Ovary (tissue), 7 donors: ENCODE measurements at regions not wholly inside any gene's neighbourhood (a gene's known extent, or its start where the extent isn't known, plus 50 kb on each side); places are given as distances from the start of the nearest gene placed in this dataset.

ENCODE experiments used
- DNase-seq, 5 donors: peaks; one replicate each; pipeline ENCODE4 v3.0.0-alpha.2; 2019 to 2020
- H3K27ac ChIP-seq, 2 donors: fragments of 200-600 bp; one replicate each; pipeline versions ENCODE4 v1.5.1 to v1.8.0; 2019 to 2022
- H3K27me3 ChIP-seq: fragments of 200-600 bp; one replicate; pipeline ENCODE4 v1.8.0; 2022
- H3K36me3 ChIP-seq: fragments of 200-600 bp; sonication (generic); one replicate; pipeline ENCODE4 v1.5.1; 2019
- H3K4me1 ChIP-seq: one replicate; pipeline ENCODE4 v1.8.1; 2013; ENCODE audit warnings: mild to moderate bottlenecking, moderate library complexity; ENCODE audit not compliant: insufficient read depth
- H3K4me3 ChIP-seq: fragments of 200-600 bp; sonication (generic); one replicate; pipeline ENCODE4 v1.5.1; 2017
- H3K9me3 ChIP-seq, 2 donors: fragments of 200-600 bp in 1 of 2; sonication (generic) in 1 of 2; one replicate each; pipeline versions ENCODE4 v1.5.1 to v1.8.1; 2013 to 2019; ENCODE audit warnings: mild to moderate bottlenecking in 1 of 2, moderate library complexity in 1 of 2
- CTCF ChIP-seq, 3 donors: fragments of 450-650 bp in 2 of 3; fragments of 200-600 bp in 1 of 3; IDR thresholded peaks; one replicate each; pipeline versions ENCODE4 v1.5.1 to v1.8.0; 2016 to 2022; ENCODE audit warnings: antibody characterized with exemption in 3 of 3, mild to moderate bottlenecking in 1 of 3
- EP300 ChIP-seq: sonication (generic); formaldehyde crosslinking; IDR thresholded peaks from one replicate; pipeline ENCODE4 v1.6.1; 2017; ENCODE audit warnings: antibody characterized with exemption
- POLR2A ChIP-seq: fragments of 450-650 bp; IDR thresholded peaks from one replicate; pipeline ENCODE4 v1.6.1; 2017; ENCODE audit warnings: antibody characterized with exemption, mild to moderate bottlenecking, moderate library complexity
- WGBS, 3 donors: extraction: QIAGEN DNeasy Blood & Tissue Kit in 1 of 3; methylation state at CpG; one replicate each; pipeline versions ENCODE4 v1.1.5 to v1.1.7; 2013 to 2017; 5-methylcytosine and 5-hydroxymethylcytosine counted together
- intact Hi-C, 4 donors: fragments of 100-400 bp; cut with DNase I; formaldehyde crosslinking; loops; one replicate each; pipeline versions ENCODE4 v1.11.0 to v1.15.1; 2022 to 2023
- donor health status: DM: no; HTN: no; CAD: no; lungs with moderate emphysema.
- donor health status: DM: no; HTN: no; CAD: no.
- donor health status: Bipolar disorder and iron deficiency.
- donor health status: DM: no; HTN: no; CAD: no.
- donor health status: DM: yes; HTN: yes; CAD: no.

- TF ChIP-seq EP300, result no peak
- TF ChIP-seq CTCF (IDR thresholded peaks at IDR 0.05), result no peak
- no peak for TF ChIP-seq POLR2A
- Histone ChIP-seq H3K4me3 (no peak overlapping the region), H3K9me3 (no peaks in the 10 kb centered on the region), H3K27ac (no peak overlapping the region), H3K4me1 (no peaks in the 10 kb centered on the region), H3K36me3 (no peaks in the 10 kb centered on the region), H3K27me3 (no peaks in the 10 kb centered on the region)
- WGBS, 3 donors, result 76 to 78% (median 77%) methylated on average over 3 of the region's 3 CpGs
- intact Hi-C loops, result no loop called here
- DNase-seq, result no peak
Measured at GRCh38 chr1:80036690-80037432, 1030.3 kb upstream of the ADGRL4 start.

GRCh38 chr1:80023358-80023757 lies 1016.8 kb upstream of the ADGRL4 start:
- 88 to 96% (median 90%) methylated on average over 1 of the region's 1 CpG for WGBS, 3 donors
- TF ChIP-seq POLR2A, result no peak
- no peak for TF ChIP-seq CTCF (IDR thresholded peaks at IDR 0.05)
- no peak for TF ChIP-seq EP300
- intact Hi-C loops, result no loop called here

GRCh38 chr1:80021891-80022290 lies 1015.4 kb upstream of the ADGRL4 start:
- intact Hi-C loops, result no loop called here
- no peak for DNase-seq
- Histone ChIP-seq H3K27ac (no peak overlapping the region), H3K9me3 (no peaks in the 10 kb centered on the region), H3K36me3 (no peaks in the 10 kb centered on the region), H3K4me1 (no peaks in the 10 kb centered on the region), H3K27me3 (no peaks in the 10 kb centered on the region), H3K4me3 (no peak overlapping the region)
- no peak for TF ChIP-seq CTCF (IDR thresholded peaks at IDR 0.05)
- TF ChIP-seq POLR2A, result no peak
- TF ChIP-seq EP300, result no peak

More at GRCh38 chr1:80023358-80023757, 1016.8 kb upstream of the ADGRL4 start:
- no peaks in the 10 kb centered on the region for H3K9me3 ChIP-seq
- H3K27ac ChIP-seq, result no peak overlapping the region
- DNase-seq, result no peak
- no peaks in the 10 kb centered on the region for H3K4me1 ChIP-seq
- H3K27me3 ChIP-seq, result no peaks in the 10 kb centered on the region
- no peaks in the 10 kb centered on the region for H3K36me3 ChIP-seq
- no peak overlapping the region for H3K4me3 ChIP-seq

- H3K4me1 ChIP-seq, result no peaks in the 10 kb centered on the region
- H3K27ac ChIP-seq, result no peak overlapping the region
- no peak overlapping the region for H3K4me3 ChIP-seq
- no peak for DNase-seq
- no peak for TF ChIP-seq POLR2A
- no peak for TF ChIP-seq CTCF (IDR thresholded peaks at IDR 0.05)
- TF ChIP-seq EP300, result no peak
- no peaks in the 10 kb centered on the region for H3K27me3 ChIP-seq
- 94 to 96% (median 94%) methylated on average over 3 of the region's 3 CpGs for WGBS, 3 donors
- intact Hi-C loops, result no loop called here
- no peaks in the 10 kb centered on the region for H3K36me3 ChIP-seq
- H3K9me3 ChIP-seq, result no peaks in the 10 kb centered on the region
Measured at GRCh38 chr1:80018348-80018747, 1011.8 kb upstream of the ADGRL4 start.
